ENCODE measurements at regions not wholly inside any gene's neighbourhood (a gene's known extent, or its start where the extent isn't known, plus 50 kb on each side); places are given as distances from the start of the nearest gene placed in this dataset.

DNA sequence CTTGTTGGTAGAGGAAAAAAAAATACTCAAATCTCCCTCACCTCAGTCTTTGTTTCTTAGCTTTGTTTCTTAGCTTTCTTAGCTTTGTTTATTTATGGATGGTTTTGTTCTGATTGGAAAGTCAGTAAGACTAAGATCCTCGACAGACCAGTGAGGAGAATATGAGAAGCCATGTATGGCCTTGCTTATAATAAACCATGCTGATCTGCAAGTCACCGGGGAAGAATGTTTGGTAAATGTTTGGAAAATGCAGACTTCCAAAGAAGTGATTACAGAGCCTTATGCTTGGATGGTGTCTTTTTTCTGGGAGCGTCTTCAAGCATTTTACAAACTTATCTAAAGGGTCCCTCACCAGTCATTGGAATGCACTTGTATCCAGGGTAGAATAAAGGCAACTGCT, 90.1 kb upstream of the NOCT start:
- TF ChIP-seq, protein P1, sequence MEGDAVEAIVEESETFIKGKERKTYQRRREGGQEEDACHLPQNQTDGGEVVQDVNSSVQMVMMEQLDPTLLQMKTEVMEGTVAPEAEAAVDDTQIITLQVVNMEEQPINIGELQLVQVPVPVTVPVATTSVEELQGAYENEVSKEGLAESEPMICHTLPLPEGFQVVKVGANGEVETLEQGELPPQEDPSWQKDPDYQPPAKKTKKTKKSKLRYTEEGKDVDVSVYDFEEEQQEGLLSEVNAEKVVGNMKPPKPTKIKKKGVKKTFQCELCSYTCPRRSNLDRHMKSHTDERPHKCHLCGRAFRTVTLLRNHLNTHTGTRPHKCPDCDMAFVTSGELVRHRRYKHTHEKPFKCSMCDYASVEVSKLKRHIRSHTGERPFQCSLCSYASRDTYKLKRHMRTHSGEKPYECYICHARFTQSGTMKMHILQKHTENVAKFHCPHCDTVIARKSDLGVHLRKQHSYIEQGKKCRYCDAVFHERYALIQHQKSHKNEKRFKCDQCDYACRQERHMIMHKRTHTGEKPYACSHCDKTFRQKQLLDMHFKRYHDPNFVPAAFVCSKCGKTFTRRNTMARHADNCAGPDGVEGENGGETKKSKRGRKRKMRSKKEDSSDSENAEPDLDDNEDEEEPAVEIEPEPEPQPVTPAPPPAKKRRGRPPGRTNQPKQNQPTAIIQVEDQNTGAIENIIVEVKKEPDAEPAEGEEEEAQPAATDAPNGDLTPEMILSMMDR (IDR thresholded peaks at IDR 0.05) = no peak
- TF ChIP-seq POLR2A (IDR thresholded peaks at IDR 0.05) = no peak
